ENCODE measurements at regions not wholly inside any gene's neighbourhood (a gene's known extent, or its start where the extent isn't known, plus 50 kb on each side); places are given as distances from the start of the nearest gene placed in this dataset.

DNA sequence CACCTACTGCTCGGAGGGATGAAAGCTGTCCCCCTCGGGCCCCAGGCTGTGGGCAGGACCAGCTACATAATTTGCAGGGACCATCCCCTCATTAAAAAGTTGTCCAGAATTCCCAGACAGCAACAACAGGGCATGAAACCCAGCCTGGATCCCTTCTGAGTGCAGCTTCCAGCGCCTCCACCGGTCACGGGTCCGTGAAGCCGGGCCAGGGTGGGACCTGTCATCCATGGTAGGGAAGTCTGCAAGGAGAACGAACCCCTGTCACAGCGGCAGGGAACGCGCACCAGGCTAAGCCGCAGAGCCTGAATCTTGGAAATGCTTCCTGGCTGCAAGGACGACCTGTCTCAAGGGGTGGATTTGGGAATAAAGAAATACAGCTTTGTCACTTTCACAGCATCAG lies 214.2 kb downstream of the RBFOX3 start:
- TF ChIP-seq EP300 (IDR thresholded peaks at IDR 0.05) (no peak), POLR2A (IDR thresholded peaks at IDR 0.05) (no peak)
- TF ChIP-seq, protein P1, sequence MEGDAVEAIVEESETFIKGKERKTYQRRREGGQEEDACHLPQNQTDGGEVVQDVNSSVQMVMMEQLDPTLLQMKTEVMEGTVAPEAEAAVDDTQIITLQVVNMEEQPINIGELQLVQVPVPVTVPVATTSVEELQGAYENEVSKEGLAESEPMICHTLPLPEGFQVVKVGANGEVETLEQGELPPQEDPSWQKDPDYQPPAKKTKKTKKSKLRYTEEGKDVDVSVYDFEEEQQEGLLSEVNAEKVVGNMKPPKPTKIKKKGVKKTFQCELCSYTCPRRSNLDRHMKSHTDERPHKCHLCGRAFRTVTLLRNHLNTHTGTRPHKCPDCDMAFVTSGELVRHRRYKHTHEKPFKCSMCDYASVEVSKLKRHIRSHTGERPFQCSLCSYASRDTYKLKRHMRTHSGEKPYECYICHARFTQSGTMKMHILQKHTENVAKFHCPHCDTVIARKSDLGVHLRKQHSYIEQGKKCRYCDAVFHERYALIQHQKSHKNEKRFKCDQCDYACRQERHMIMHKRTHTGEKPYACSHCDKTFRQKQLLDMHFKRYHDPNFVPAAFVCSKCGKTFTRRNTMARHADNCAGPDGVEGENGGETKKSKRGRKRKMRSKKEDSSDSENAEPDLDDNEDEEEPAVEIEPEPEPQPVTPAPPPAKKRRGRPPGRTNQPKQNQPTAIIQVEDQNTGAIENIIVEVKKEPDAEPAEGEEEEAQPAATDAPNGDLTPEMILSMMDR (IDR thresholded peaks at IDR 0.05): no peak

DNA sequence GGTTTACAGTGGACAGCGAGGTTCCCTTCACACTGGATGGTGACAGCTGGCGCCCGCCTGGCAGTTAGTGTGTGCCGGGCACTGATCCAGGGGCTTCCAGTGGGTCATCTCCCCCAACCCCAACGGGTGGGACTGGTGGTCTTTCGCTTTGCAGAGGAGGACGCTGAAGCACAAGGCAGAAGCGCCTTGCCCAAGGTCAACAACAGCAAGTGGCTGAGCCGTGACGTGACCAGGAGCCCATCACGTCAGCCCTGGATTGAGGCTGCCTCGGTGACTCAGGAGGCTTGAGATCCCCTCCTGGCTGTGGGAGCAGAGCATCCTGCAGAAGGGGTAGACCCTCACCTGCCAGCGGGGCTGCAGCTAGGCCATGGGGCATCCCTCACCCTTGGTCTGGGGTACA lies 215.3 kb downstream of the RBFOX3 start:
- TF ChIP-seq, protein P1 (IDR thresholded peaks at IDR 0.05): no peak
- TF ChIP-seq EP300 (IDR thresholded peaks at IDR 0.05) (no peak), POLR2A (IDR thresholded peaks at IDR 0.05) (no peak)
- DNase-seq (ENCODE audit: low spot score in 2 of 2): no peak
- H3K9me3 ChIP-seq: no peaks in the 10 kb centered on the region
- no peak overlapping the region for H3K4me3 ChIP-seq
- H3K27ac ChIP-seq: no peak overlapping the region
- 73 to 80% methylated on average over 8 to 11 of the region's 13 CpGs for WGBS, 2 donors
- H3K36me3 ChIP-seq: no peaks in the 10 kb centered on the region
- H3K27me3 ChIP-seq: peaks cover 0 to 93% of the 10 kb centered on the region in 2 donors
- H3K4me1 ChIP-seq: peaks cover 0 to 12% (median 0%) of the 10 kb centered on the region in 4 donors

More for the DNA sequence above, 214.2 kb downstream of the RBFOX3 start:
- Histone ChIP-seq H3K27ac (no peak overlapping the region), H3K4me3 (no peak overlapping the region), H3K4me1 (peaks cover 0 to 21% (median 0%) of the 10 kb centered on the region in 4 donors), H3K27me3 (peaks cover 0 to 89% of the 10 kb centered on the region in 2 donors), H3K9me3 (no peaks in the 10 kb centered on the region), H3K36me3 (no peaks in the 10 kb centered on the region)
- WGBS, 2 donors: 68 to 72% methylated on average over 8 to 13 of the region's 13 CpGs
- DNase-seq (ENCODE audit: low spot score in 2 of 2): no peak

GRCh38 chr17:79395066-79395465 lies 215.8 kb downstream of the RBFOX3 start:
- H3K9me3 ChIP-seq: no peaks in the 10 kb centered on the region
- no peaks in the 10 kb centered on the region for H3K36me3 ChIP-seq
- TF ChIP-seq EP300 (IDR thresholded peaks at IDR 0.05) (no peak), POLR2A (IDR thresholded peaks at IDR 0.05) (no peak)
- TF ChIP-seq, protein P1 (IDR thresholded peaks at IDR 0.05): no peak
- H3K4me1 ChIP-seq: peaks cover 0 to 7% (median 0%) of the 10 kb centered on the region in 4 donors
- DNase-seq (ENCODE audit: low spot score in 2 of 2): no peak
- no peak overlapping the region for H3K4me3 ChIP-seq
- no peak overlapping the region for H3K27ac ChIP-seq
- 44 to 64% methylated on average over 3 to 10 of the region's 10 CpGs for WGBS, 2 donors
- H3K27me3 ChIP-seq: peaks cover 0 to 93% of the 10 kb centered on the region in 2 donors

- Histone ChIP-seq H3K27ac (no peak overlapping the region), H3K9me3 (no peaks in the 10 kb centered on the region), H3K36me3 (no peaks in the 10 kb centered on the region), H3K27me3 (peaks cover 0 to 93% of the 10 kb centered on the region in 2 donors), H3K4me3 (no peak overlapping the region), H3K4me1 (peaks cover 0 to 5% (median 0%) of the 10 kb centered on the region in 4 donors)
- 48 to 53% methylated on average over 29 to 30 of the region's 31 CpGs for WGBS, 2 donors
- TF ChIP-seq, protein P1 (IDR thresholded peaks at IDR 0.05): peak; percentile 83 to 89 (median 87)
- TF ChIP-seq POLR2A (IDR thresholded peaks at IDR 0.05): no peak
- TF ChIP-seq EP300 (IDR thresholded peaks at IDR 0.05): no peak
- peak; percentile 70 to 87 for DNase-seq (ENCODE audit: low spot score in 2 of 2)
These were observed 217.3 kb downstream of the RBFOX3 start for GRCh38 chr17:79393358-79394052.

DNA sequence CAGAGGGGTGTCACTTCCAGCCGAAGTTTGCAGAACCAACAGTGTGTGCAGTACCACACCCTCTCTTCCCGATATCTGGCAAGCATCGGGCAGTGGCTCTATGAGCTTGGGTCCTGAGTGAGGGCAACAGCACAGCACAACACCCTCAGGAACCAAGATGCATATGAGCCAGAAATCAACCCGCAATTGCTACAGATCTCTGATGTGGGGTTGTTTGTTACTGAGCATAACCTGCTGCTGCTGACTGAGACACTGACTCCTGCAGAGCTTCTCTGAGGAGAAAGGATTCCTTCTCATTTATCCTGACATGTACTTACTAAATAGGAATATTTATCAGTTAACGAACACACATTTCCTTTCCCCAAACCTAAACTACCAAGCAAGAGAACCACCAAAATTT lies 218.3 kb downstream of the RBFOX3 start:
- H3K9me3 ChIP-seq: no peaks in the 10 kb centered on the region
- no peak overlapping the region for H3K4me3 ChIP-seq
- no peak for TF ChIP-seq POLR2A (IDR thresholded peaks at IDR 0.05)
- WGBS, 2 donors: 86 to 98% methylated on average over 4 to 5 of the region's 5 CpGs
- DNase-seq (ENCODE audit: low spot score in 2 of 2): no peak
- H3K4me1 ChIP-seq: peaks cover 0 to 5% (median 0%) of the 10 kb centered on the region in 4 donors
- peaks cover 0 to 93% of the 10 kb centered on the region in 2 donors for H3K27me3 ChIP-seq
- no peaks in the 10 kb centered on the region for H3K36me3 ChIP-seq
- H3K27ac ChIP-seq: no peak overlapping the region

Measured in tibial nerve (tissue), 4 donors.